Glomerular visceral epithelial cell (primary cell): ENCODE measurements at regions not wholly inside any gene's neighbourhood (a gene's known extent, or its start where the extent isn't known, plus 50 kb on each side); places are given as distances from the start of the nearest gene placed in this dataset.

Experiments used
- DNase-seq: peaks from one replicate; pipeline ENCODE4 v3.0.0-alpha.2; 2016; ENCODE audit errors: extremely low spot score

- DNase-seq: no peak
These were observed 63.3 kb upstream of the ADGRL4 start for GRCh38 chr1:79069828-79070227.

GRCh38 chr1:79059341-79059740, 52.8 kb upstream of the ADGRL4 start:
- DNase-seq: no peak
